Naive thymus-derived CD4-positive, alpha-beta T cell (primary cell): ENCODE measurements at regions not wholly inside any gene's neighbourhood (a gene's known extent, or its start where the extent isn't known, plus 50 kb on each side); places are given as distances from the start of the nearest gene placed in this dataset.

Experiments
- ATAC-seq: fragments of 150-1000 bp; cut with Tn5 transposase; 2 replicates; pipeline ENCODE4 v1.10.0; 2021; ENCODE audit warnings: mild to moderate bottlenecking, moderate library complexity
- CTCF ChIA-PET: fragments of 350-600 bp; sonication (Branson Sonifier 250); formaldehyde crosslinking; loops from one replicate; lab custom pipeline; 2021; ENCODE audit warnings: antibody characterized with exemption; lab: Charles Lee
- POLR2A ChIA-PET: fragments of 350-600 bp; sonication (Branson Sonifier 250); formaldehyde crosslinking; loops from one replicate; lab custom pipeline; 2021; ENCODE audit warnings: antibody characterized with exemption, inconsistent platforms; lab: Charles Lee
- DNase-seq, 9 donors: peaks; one replicate each; pipeline versions ENCODE4 v3.0.0 to v3.0.0-alpha.2; 2020 to 2022; ENCODE audit warnings: mixed read lengths in 1 of 9
- H3K27ac ChIP-seq: one replicate; pipeline ENCODE4 v1.7.0; 2013; ENCODE audit warnings: mild to moderate bottlenecking, low read depth, low read length, moderate library complexity
- H3K27me3 ChIP-seq, 2 donors: one replicate each; pipeline ENCODE4 v1.7.0; 2013; ENCODE audit warnings: low read length in 2 of 2, mild to moderate bottlenecking in 2 of 2, moderate library complexity in 2 of 2; ENCODE audit not compliant: control insufficient read depth in 2 of 2, insufficient read depth in 2 of 2
- H3K36me3 ChIP-seq, 3 experiments: 1 replicate in 2 of 3; 2 replicates in 1 of 3; pipeline ENCODE4 v1.7.0; 2013; ENCODE audit warnings: low read length in 3 of 3, mild to moderate bottlenecking in 3 of 3, moderate library complexity in 1 of 3; ENCODE audit not compliant: insufficient read depth in 3 of 3, control insufficient read depth in 2 of 3
- H3K4me1 ChIP-seq, 2 donors: one replicate each; pipeline ENCODE4 v1.7.0; 2013; ENCODE audit warnings: low read length in 2 of 2, mild to moderate bottlenecking in 2 of 2, moderate library complexity in 1 of 2; ENCODE audit not compliant: control insufficient read depth in 2 of 2, insufficient read depth in 2 of 2
- H3K4me3 ChIP-seq: 2 replicates; pipeline ENCODE4 v1.7.0; 2013; ENCODE audit warnings: mild to moderate bottlenecking, low read length
- H3K9me3 ChIP-seq, 3 experiments: 1 replicate in 2 of 3; 2 replicates in 1 of 3; pipeline ENCODE4 v1.7.0; 2013; ENCODE audit warnings: low read length in 3 of 3; ENCODE audit not compliant: control insufficient read depth in 2 of 3
- H3K27ac Mint-ChIP-seq, 9 donors: one replicate each; pipeline ENCODE4 v1.8.0; 2020 to 2022; ENCODE audit warnings: mixed read lengths in 9 of 9, mild to moderate bottlenecking in 8 of 9, moderate library complexity in 5 of 9, inconsistent platforms in 2 of 9
- H3K27me3 Mint-ChIP-seq, 5 donors: one replicate each; pipeline ENCODE4 v1.8.0; 2021 to 2022; ENCODE audit warnings: mixed read lengths in 5 of 5, mild to moderate bottlenecking in 1 of 5
- H3K36me3 Mint-ChIP-seq, 5 donors: one replicate each; pipeline ENCODE4 v1.8.0; 2020 to 2022; ENCODE audit warnings: mixed read lengths in 5 of 5, mild to moderate bottlenecking in 3 of 5, inconsistent platforms in 1 of 5
- H3K4me1 Mint-ChIP-seq, 7 donors: one replicate each; pipeline ENCODE4 v1.8.0; 2020 to 2022; ENCODE audit warnings: mixed read lengths in 7 of 7, mild to moderate bottlenecking in 3 of 7, inconsistent platforms in 1 of 7
- H3K4me3 Mint-ChIP-seq, 10 donors: one replicate each; pipeline ENCODE4 v1.8.0; 2020 to 2022; ENCODE audit warnings: mild to moderate bottlenecking in 10 of 10, mixed read lengths in 10 of 10, moderate library complexity in 6 of 10, inconsistent platforms in 2 of 10
- H3K9me3 Mint-ChIP-seq, 11 donors: one replicate each; pipeline ENCODE4 v1.8.0; 2020 to 2022; ENCODE audit warnings: mixed read lengths in 11 of 11, mild to moderate bottlenecking in 4 of 11, inconsistent platforms in 1 of 11, moderate library complexity in 1 of 11
- intact Hi-C, 2 donors: fragments of 100-400 bp; cut with micrococcal nuclease; formaldehyde crosslinking; loops; one replicate each; pipeline ENCODE4 v1.15.1; 2023

DNA sequence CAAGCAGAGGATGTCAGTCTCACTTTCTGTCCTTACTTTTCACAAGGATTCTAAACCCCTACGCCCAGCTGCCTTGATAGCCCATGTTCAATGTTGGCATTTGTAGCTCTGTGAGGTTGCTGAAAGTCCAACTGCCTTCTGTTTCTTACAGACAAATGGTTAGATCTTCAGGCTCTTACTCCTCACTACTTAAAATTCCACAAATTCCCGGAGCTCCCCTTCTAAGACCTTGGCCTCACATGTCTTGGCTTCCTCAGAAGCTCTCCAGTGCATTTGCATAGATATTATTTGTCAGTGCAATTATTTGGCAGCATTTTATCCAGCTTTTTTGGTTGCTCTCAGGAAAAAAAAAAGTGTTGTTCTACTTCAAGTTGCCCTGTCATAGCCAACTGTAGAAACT is 453.7 kb upstream of the CELF4 start:
- no peak overlapping the region for H3K27ac Mint-ChIP-seq
- H3K4me3 ChIP-seq: no peak overlapping the region
- H3K4me1 Mint-ChIP-seq: no peaks in the 10 kb centered on the region
- no peaks in the 10 kb centered on the region for H3K9me3 ChIP-seq
- no peaks in the 10 kb centered on the region for H3K27me3 Mint-ChIP-seq
- no peaks in the 10 kb centered on the region for H3K27me3 ChIP-seq
- no peaks in the 10 kb centered on the region for H3K4me1 ChIP-seq
- peaks cover 0 to 29% (median 4%) of the 10 kb centered on the region in 11 donors for H3K9me3 Mint-ChIP-seq
- H3K27ac ChIP-seq: no peak overlapping the region
- H3K36me3 ChIP-seq: no peaks in the 10 kb centered on the region
- ATAC-seq (no peak), DNase-seq (no peak)
- ChIA-PET CTCF (no interaction called here), POLR2A (no interaction called here)
- H3K4me3 Mint-ChIP-seq: no peak overlapping the region
- intact Hi-C loops: no loop called here
- no peaks in the 10 kb centered on the region for H3K36me3 Mint-ChIP-seq

DNA sequence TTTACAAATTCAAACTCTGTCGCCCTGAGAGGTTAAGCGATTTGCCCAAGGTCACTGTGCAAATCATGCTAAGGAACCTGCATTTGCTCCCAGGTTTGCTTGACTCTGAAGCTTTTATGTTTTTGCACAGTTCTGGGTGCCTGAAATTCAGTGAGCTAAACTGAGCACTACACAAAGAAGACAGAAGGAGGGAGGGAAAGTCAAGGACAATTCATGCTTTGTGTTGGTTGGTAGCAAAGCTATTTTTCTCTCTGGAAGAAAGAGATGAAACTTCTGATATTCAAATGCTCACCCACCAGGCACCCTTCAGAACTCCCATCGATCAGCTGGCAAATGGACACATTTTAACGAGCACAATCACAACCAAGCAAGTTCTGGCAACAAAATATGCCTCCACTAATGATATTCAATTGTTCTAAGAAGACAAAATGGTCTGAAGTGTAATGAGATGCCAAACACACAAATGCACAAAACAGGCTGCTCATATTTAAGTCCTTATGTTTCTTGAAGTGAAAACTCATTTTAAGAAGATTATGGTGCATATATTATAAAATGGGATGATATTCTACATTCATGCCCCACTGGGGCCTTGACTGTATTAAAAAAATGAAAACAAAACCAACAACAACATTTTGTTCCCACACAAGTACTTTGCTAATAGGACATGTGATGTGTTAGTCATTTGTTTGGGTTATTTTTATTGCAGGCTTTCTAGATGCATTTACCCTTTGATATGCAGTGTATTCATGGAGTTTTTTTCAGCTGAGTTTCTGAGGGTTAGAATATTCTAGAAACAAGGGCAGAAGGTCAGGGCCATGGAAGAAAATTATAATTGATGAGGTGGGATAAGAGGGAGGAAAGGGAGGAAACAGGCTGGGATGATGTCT is 445.6 kb upstream of the CELF4 start:
- ChIA-PET CTCF (no interaction called here), POLR2A (no interaction called here)
- Histone ChIP-seq H3K27me3 (no peaks in the 10 kb centered on the region), H3K9me3 (no peaks in the 10 kb centered on the region), H3K4me1 (no peaks in the 10 kb centered on the region), H3K4me3 (no peak overlapping the region), H3K36me3 (no peaks in the 10 kb centered on the region), H3K27ac (no peak overlapping the region)
- peaks cover 0 to 11% (median 6%) of the 10 kb centered on the region in 11 donors for H3K9me3 Mint-ChIP-seq
- ATAC-seq (no peak), DNase-seq (no peak)
- intact Hi-C loops: no loop called here
- H3K4me1 Mint-ChIP-seq: no peaks in the 10 kb centered on the region
- no peak overlapping the region for H3K4me3 Mint-ChIP-seq
- no peak overlapping the region for H3K27ac Mint-ChIP-seq
- no peaks in the 10 kb centered on the region for H3K36me3 Mint-ChIP-seq
- peaks cover 0 to 4% (median 0%) of the 10 kb centered on the region in 5 donors for H3K27me3 Mint-ChIP-seq

GRCh38 chr18:38010037-38010436 is 444.4 kb upstream of the CELF4 start:
- Mint-ChIP-seq H3K4me1 (no peaks in the 10 kb centered on the region), H3K36me3 (no peaks in the 10 kb centered on the region)
- no peaks in the 10 kb centered on the region for H3K9me3 ChIP-seq

GRCh38 chr18:38009320-38009719 is 443.7 kb upstream of the CELF4 start:
- peaks cover 0 to 4% (median 0%) of the 10 kb centered on the region in 5 donors for H3K27me3 Mint-ChIP-seq
- no peak overlapping the region for H3K27ac Mint-ChIP-seq
- Histone ChIP-seq H3K27me3 (no peaks in the 10 kb centered on the region), H3K9me3 (no peaks in the 10 kb centered on the region), H3K27ac (no peak overlapping the region), H3K36me3 (no peaks in the 10 kb centered on the region), H3K4me3 (no peak overlapping the region), H3K4me1 (no peaks in the 10 kb centered on the region)
- ChIA-PET POLR2A (no interaction called here), CTCF (no interaction called here)
- H3K36me3 Mint-ChIP-seq: no peaks in the 10 kb centered on the region
- peaks cover 0 to 8% (median 0%) of the 10 kb centered on the region in 11 donors for H3K9me3 Mint-ChIP-seq
- peaks cover 0 to 2% (median 0%) of the 10 kb centered on the region in 7 donors for H3K4me1 Mint-ChIP-seq
- ATAC-seq: no peak
- no peak overlapping the region for H3K4me3 Mint-ChIP-seq
- no peak for DNase-seq
- intact Hi-C loops: no loop called here

More at GRCh38 chr18:38010037-38010436, 444.4 kb upstream of the CELF4 start:
- no peak overlapping the region for H3K27ac ChIP-seq
- Mint-ChIP-seq H3K4me3 (no peak overlapping the region), H3K27ac (no peak overlapping the region), H3K27me3 (peaks cover 0 to 4% (median 0%) of the 10 kb centered on the region in 5 donors), H3K9me3 (peaks cover 0 to 8% (median 0%) of the 10 kb centered on the region in 11 donors)
- no peak overlapping the region for H3K4me3 ChIP-seq
- POLR2A ChIA-PET: no interaction called here
- DNase-seq: no peak
- H3K36me3 ChIP-seq: no peaks in the 10 kb centered on the region
- intact Hi-C loops: no loop called here
- no peaks in the 10 kb centered on the region for H3K4me1 ChIP-seq
- ATAC-seq: no peak
- CTCF ChIA-PET: no interaction called here
- no peaks in the 10 kb centered on the region for H3K27me3 ChIP-seq

DNA sequence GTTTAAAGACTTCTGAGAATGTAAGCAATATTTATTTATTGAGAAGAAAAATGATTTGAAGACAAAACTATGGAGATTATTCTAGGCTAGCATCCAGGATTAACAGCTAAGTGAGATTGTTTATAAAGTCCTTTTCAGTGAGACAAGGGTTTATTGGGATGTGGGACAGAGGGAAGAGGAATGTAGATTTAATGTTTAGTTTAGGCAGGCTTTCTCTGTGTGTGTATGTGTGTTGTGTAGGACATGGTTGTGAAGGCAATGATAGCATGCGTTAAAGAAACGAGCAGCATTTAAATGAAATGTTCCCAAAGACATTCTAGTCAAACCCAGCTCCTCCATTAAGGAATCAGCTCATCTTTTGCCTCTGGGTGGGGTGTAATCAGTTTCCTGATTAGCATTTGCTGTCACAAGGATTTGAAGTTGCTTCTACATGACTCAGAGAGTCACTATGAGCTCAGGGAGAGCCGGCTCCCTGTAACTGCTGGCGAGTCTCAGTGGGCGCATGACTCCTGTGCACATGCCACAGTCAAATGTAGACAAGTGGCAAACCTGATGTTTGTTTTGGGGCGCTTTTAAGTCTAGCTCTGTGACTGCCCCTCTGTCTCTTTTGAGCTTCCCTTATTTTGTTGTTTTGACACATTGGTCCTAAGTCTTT is 442.2 kb upstream of the CELF4 start:
- H3K4me3 Mint-ChIP-seq: no peak overlapping the region
- H3K4me1 ChIP-seq: no peaks in the 10 kb centered on the region
- H3K27ac Mint-ChIP-seq: no peak overlapping the region
- H3K36me3 ChIP-seq: no peaks in the 10 kb centered on the region
- peaks cover 0 to 8% (median 2%) of the 10 kb centered on the region in 11 donors for H3K9me3 Mint-ChIP-seq
- DNase-seq: no peak
- intact Hi-C loops: no loop called here
- H3K27ac ChIP-seq: no peak overlapping the region
- H3K36me3 Mint-ChIP-seq: no peaks in the 10 kb centered on the region
- H3K9me3 ChIP-seq: no peaks in the 10 kb centered on the region
- H3K4me3 ChIP-seq: no peak overlapping the region
- H3K27me3 ChIP-seq: no peaks in the 10 kb centered on the region
- ChIA-PET POLR2A (no interaction called here), CTCF (interaction anchor here (0.7 kb wide), 1 partner anchor 434 kb away, joined by 5 read pairs; no protein-coding TSS in a partner anchor)
- H3K27me3 Mint-ChIP-seq: peaks cover 0 to 4% (median 0%) of the 10 kb centered on the region in 5 donors
- ATAC-seq: no peak
- H3K4me1 Mint-ChIP-seq: peaks cover 0 to 2% (median 0%) of the 10 kb centered on the region in 7 donors

GRCh38 chr18:38007026-38007425 is 441.4 kb upstream of the CELF4 start:
- no peaks in the 10 kb centered on the region for H3K9me3 ChIP-seq

More at GRCh38 chr18:38007026-38007425, 441.4 kb upstream of the CELF4 start:
- ChIA-PET CTCF (no interaction called here), POLR2A (no interaction called here)
- Mint-ChIP-seq H3K36me3 (no peaks in the 10 kb centered on the region), H3K9me3 (peaks cover 0 to 6% (median 2%) of the 10 kb centered on the region in 11 donors), H3K4me3 (no peak overlapping the region), H3K27ac (no peak overlapping the region), H3K4me1 (peaks cover 0 to 2% (median 0%) of the 10 kb centered on the region in 7 donors), H3K27me3 (peaks cover 0 to 4% (median 0%) of the 10 kb centered on the region in 5 donors)
- Histone ChIP-seq H3K27me3 (no peaks in the 10 kb centered on the region), H3K4me3 (no peak overlapping the region), H3K36me3 (no peaks in the 10 kb centered on the region), H3K4me1 (no peaks in the 10 kb centered on the region), H3K27ac (no peak overlapping the region)
- intact Hi-C loops: no loop called here
- DNase-seq (no peak), ATAC-seq (no peak)
